IPS DF 6.9 (cell line): ENCODE measurements at regions not wholly inside any gene's neighbourhood (a gene's known extent, or its start where the extent isn't known, plus 50 kb on each side); places are given as distances from the start of the nearest gene placed in this dataset.

Source experiments
- DNase-seq: peaks from one replicate; pipeline ENCODE4 v3.0.0-alpha.2; 2013; ENCODE audit warnings: low read depth, low spot score
- H3K27ac ChIP-seq: one replicate; pipeline ENCODE4 v1.5.1; 2013; ENCODE audit warnings: low read length, control low read depth
- H3K27me3 ChIP-seq: 2 replicates; pipeline ENCODE4 v1.6.1; 2013; ENCODE audit warnings: mild to moderate bottlenecking, low read length; ENCODE audit not compliant: control insufficient read depth, insufficient read depth
- H3K36me3 ChIP-seq: 2 replicates; pipeline ENCODE4 v1.6.1; 2013; ENCODE audit warnings: low read length; ENCODE audit not compliant: control insufficient read depth, insufficient read depth
- H3K4me1 ChIP-seq: 2 replicates; pipeline ENCODE4 v1.6.1; 2013; ENCODE audit warnings: low read length; ENCODE audit not compliant: control insufficient read depth, insufficient read depth
- H3K4me3 ChIP-seq: 2 replicates; pipeline ENCODE4 v1.5.1; 2013; ENCODE audit warnings: mild to moderate bottlenecking, low read length
- H3K9me3 ChIP-seq: 2 replicates; pipeline ENCODE4 v1.6.1; 2013; ENCODE audit warnings: low read length, inconsistent platforms; ENCODE audit not compliant: control insufficient read depth, insufficient read depth
- WGBS: extraction: QIAGEN DNeasy Blood & Tissue Kit; methylation state at CpG from one replicate; pipeline ENCODE4 v1.1.7; 2013; ENCODE audit warnings: mixed read lengths, missing lambda C conversion rate; ENCODE audit not compliant: insufficient read length, insufficient coverage; 5-methylcytosine and 5-hydroxymethylcytosine counted together

DNA sequence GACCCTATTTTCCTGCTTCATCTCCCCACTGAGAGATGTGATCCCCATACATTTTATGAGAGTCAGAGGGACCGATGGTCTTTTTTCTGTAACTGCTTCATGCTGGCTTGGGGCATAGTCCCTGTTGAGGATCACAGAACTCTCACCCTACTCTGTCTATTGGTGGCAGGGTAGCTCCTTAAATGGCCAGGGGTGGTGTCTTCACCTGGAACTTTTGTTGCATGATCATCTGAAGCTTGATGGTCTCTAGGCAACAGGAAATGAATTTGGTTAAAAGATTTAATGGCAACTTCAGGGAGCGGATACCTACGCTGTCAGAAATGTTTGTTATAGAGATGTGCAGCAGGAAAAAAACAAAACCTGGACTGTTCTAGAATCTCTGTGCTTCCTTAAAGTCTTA lies 87.0 kb upstream of the GLIS3 start:
- no CpG with 5 or more reads among the region's 3 CpGs for WGBS
- no peaks in the 10 kb centered on the region for H3K9me3 ChIP-seq
- no peak overlapping the region for H3K27ac ChIP-seq
- H3K36me3 ChIP-seq, result no peaks in the 10 kb centered on the region
- no peak for DNase-seq
- H3K4me3 ChIP-seq, result no peak overlapping the region
- H3K4me1 ChIP-seq, result no peaks in the 10 kb centered on the region
- H3K27me3 ChIP-seq, result no peaks in the 10 kb centered on the region

DNA sequence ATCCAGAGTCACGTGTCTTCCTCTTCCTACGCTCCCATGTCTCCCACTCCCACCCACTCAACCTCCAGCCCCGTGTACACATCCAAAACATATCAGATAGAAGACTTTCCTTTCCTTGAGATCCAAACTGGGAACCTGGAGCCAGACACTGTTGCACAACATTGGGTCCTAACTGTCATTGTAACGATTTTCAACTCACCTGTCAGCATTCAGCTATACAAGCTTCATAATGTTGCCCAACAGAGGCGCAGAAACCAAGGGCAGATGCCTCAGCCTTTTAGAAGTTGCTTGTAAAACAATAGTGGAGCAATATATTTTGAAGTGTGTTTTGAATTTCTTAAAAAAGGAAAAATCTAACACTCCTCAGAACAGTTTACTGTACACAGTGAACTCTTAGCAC lies 84.9 kb upstream of the GLIS3 start:
- no peak for DNase-seq
- Histone ChIP-seq H3K9me3 (no peaks in the 10 kb centered on the region), H3K4me1 (no peaks in the 10 kb centered on the region), H3K27ac (no peak overlapping the region), H3K36me3 (no peaks in the 10 kb centered on the region), H3K4me3 (no peak overlapping the region), H3K27me3 (no peaks in the 10 kb centered on the region)
- no CpG with 5 or more reads among the region's 5 CpGs for WGBS

DNA sequence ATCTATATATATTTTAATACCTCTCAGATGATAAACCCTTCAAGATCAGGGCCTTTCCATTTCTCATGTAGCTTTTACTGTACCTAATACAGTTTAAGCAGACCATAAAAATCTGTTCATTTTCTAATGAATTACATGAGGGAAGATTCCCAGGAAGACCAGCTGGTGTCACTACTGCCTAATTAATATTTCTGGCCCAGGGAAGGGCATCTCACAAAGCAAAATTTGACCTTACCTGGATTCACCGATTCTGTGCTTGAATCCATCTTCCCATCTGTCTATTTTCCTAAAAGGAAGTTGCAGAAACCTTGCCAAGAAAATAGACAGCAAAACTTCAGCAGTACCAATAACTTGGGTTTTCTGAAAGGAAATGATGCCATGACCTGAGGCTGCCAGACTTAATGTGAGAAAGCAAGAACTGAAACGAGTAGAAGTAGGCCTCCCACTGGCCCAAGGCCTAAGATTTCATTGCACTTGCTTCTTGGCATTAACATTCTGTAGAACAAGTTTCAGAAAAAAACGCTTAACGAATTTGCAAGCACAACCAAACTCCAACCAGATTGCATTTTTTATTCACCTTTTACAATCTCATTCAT lies 83.0 kb upstream of the GLIS3 start:
- DNase-seq, result peak; percentile 11
- no peaks in the 10 kb centered on the region for H3K27me3 ChIP-seq
- H3K4me3 ChIP-seq, result no peak overlapping the region
- no peak overlapping the region for H3K27ac ChIP-seq
- no peaks in the 10 kb centered on the region for H3K36me3 ChIP-seq
- 100% methylated on average over 1 of the region's 4 CpGs for WGBS
- no peaks in the 10 kb centered on the region for H3K4me1 ChIP-seq
- H3K9me3 ChIP-seq, result no peaks in the 10 kb centered on the region

DNA sequence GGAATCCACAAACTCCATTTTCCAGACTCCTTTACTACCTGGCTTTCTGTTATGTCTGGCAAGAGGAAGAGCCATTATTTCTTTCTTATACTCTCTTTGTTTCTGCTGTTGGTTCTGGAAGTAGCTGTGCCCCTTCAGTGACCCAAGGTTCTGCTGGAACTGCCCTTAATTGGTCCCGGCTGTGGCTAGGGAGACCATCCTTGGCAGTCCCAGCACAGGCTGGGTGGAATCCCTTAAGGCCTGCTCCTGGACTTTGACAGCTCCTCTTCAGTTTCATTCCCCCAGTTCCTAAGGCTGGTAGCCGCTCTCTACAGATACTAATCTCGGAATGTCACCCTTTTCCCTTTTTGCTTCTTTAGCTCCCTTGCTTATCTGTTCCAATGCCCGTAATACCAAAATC lies 81.9 kb upstream of the GLIS3 start:
- no peak overlapping the region for H3K27ac ChIP-seq
- no CpG with 5 or more reads among the region's 4 CpGs for WGBS
- H3K27me3 ChIP-seq, result no peaks in the 10 kb centered on the region
- H3K9me3 ChIP-seq, result no peaks in the 10 kb centered on the region
- no peaks in the 10 kb centered on the region for H3K36me3 ChIP-seq
- H3K4me1 ChIP-seq, result no peaks in the 10 kb centered on the region
- no peak overlapping the region for H3K4me3 ChIP-seq
- DNase-seq, result no peak

DNA sequence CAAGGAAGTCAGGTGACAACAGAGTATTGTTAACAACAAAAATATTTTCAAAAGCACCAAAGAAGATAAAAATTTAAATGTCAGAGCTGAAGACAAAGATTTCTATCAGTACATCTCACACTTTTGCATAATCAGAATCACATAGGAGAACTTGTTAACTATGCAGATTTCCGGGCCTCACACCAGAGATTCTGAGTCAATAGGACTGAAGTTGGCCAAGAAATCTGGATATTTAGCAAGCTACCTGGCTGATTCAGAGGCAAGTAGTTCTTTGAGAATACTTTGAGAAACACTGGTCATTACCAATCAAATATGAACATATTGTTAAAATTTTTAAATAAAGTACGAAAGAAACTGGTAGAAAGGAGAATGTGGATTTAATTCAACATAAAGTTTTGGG lies 80.5 kb upstream of the GLIS3 start:
- H3K9me3 ChIP-seq, result no peaks in the 10 kb centered on the region
- WGBS, result no CpG with 5 or more reads among the region's 2 CpGs
- no peaks in the 10 kb centered on the region for H3K4me1 ChIP-seq
- H3K27me3 ChIP-seq, result no peaks in the 10 kb centered on the region
- H3K4me3 ChIP-seq, result no peak overlapping the region
- H3K27ac ChIP-seq, result no peak overlapping the region
- DNase-seq, result no peak
- no peaks in the 10 kb centered on the region for H3K36me3 ChIP-seq

DNA sequence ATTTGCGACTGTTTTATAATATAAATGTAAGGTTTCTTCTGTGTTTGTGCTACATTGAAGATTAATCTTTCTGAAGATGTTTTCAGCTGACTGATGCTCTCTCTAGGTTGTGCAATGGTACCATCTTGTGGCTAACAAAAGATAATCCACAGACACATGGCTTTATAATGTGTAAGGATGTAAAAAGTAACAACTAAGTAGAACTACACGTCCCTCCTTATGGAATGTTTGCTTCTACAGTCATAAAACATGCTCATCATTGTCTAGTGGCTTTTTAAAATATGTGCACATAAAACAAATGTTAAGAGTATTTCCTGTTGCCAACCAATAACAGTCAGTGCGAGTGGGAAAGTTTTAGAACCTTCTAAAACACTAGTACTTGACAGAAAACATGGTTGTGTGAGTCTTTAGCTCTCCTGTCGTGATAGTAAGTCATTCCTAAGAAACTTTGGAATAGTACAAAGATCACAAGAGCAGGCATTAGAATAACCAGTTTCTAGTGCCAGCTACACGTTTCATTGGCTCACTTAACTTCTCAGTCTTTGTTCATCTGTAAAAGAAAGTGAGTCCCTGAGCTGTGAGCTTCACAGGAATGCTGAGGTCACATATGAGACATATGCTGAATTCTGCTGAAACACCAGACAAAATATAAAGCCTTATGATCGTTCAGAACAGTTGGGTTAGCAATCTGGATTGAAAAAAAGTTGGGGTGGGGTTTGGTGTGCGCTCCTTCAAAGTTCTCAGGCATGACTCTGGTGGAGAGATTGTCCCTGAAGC lies 75.7 kb upstream of the GLIS3 start:
- H3K27ac ChIP-seq, result no peak overlapping the region
- H3K4me1 ChIP-seq, result no peaks in the 10 kb centered on the region
- H3K9me3 ChIP-seq, result no peaks in the 10 kb centered on the region
- DNase-seq, result no peak
- no peaks in the 10 kb centered on the region for H3K27me3 ChIP-seq
- no peaks in the 10 kb centered on the region for H3K36me3 ChIP-seq
- H3K4me3 ChIP-seq, result no peak overlapping the region
- no CpG with 5 or more reads among the region's 7 CpGs for WGBS

DNA sequence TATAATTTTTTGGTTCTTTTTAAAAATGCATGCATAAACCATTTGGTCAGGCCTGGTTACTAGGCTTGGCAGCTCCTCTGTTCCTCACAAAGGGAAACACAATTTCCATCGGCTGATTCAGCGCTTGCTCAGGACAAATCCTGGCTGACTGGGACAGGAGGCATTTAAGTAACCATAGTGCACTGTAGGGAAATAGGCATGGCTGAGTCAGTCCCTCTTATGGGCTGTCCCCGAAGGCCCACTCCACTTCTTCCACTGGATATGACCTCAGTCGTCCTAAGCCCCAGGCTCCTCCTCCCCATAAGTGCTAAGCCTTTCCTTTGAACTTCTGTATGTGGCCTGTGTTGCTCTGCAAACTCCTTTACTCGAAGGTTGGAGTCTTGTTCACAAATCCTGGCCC lies 71.2 kb upstream of the GLIS3 start:
- no peak for DNase-seq

DNA sequence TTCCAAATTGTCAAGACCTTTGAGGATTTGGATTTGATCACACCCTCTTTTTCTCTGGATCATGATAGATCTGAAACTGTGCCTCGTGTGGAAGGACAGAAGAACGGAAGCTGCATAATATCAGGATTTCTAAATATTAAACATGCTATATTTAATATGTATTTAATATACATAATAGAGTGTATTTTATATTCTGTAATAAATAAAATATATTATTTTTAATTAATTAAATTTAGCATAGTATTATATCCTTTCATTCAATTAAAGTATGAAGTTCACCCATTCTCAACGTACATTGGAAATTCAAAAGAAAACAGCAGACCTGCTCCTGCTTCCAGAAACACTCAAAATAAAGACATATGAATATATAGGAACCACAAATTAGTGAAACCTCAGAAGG lies 70.6 kb upstream of the GLIS3 start:
- Histone ChIP-seq H3K36me3 (no peaks in the 10 kb centered on the region), H3K4me1 (no peaks in the 10 kb centered on the region), H3K27me3 (no peaks in the 10 kb centered on the region), H3K9me3 (no peaks in the 10 kb centered on the region), H3K27ac (no peak overlapping the region), H3K4me3 (no peak overlapping the region)
- no CpG with 5 or more reads among the region's 3 CpGs for WGBS
- no peak for DNase-seq

More for the DNA sequence above, 71.2 kb upstream of the GLIS3 start:
- Histone ChIP-seq H3K4me1 (no peaks in the 10 kb centered on the region), H3K36me3 (no peaks in the 10 kb centered on the region), H3K9me3 (no peaks in the 10 kb centered on the region), H3K27me3 (no peaks in the 10 kb centered on the region), H3K27ac (no peak overlapping the region), H3K4me3 (no peak overlapping the region)
- WGBS, result no CpG with 5 or more reads among the region's 5 CpGs

DNA sequence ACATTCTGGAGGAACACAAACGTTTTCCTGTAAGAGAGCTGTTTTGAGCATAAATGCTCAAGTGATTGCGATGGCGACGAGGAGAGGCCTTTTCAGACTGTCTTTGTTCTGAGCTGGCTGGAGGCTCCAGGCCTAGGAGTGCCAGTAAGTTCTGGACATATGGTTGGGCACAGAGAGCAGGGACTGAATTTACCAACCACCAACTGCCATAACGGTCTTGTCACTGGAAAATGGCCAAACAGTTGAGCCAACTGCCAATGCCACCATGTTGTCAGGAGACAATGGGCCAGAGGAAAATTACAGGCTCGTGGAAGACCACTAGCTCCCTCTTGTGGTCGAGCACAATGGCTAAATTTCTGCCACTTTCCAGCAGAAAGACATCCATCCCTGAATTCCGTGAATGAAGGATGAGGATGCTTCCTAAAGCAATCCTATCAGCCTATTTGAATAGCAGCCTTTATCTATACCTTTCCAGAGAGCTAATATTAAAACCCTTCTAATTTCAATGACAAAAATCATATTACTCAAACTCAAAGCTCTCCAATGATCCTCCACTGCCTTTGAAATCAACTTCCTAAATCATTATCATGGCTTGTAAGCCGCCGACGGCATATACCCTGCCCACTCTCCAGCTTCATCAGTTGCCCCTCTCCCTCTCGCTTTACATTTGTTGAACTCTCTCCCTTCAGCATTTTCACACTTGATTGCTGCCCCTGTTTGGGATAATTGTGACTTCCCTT lies 66.9 kb upstream of the GLIS3 start:
- no peaks in the 10 kb centered on the region for H3K4me1 ChIP-seq
- WGBS, result no CpG with 5 or more reads among the region's 12 CpGs
- H3K36me3 ChIP-seq, result no peaks in the 10 kb centered on the region
- no peaks in the 10 kb centered on the region for H3K27me3 ChIP-seq
- peak; percentile 54 for DNase-seq
- no peaks in the 10 kb centered on the region for H3K9me3 ChIP-seq
- no peak overlapping the region for H3K27ac ChIP-seq
- no peak overlapping the region for H3K4me3 ChIP-seq

DNA sequence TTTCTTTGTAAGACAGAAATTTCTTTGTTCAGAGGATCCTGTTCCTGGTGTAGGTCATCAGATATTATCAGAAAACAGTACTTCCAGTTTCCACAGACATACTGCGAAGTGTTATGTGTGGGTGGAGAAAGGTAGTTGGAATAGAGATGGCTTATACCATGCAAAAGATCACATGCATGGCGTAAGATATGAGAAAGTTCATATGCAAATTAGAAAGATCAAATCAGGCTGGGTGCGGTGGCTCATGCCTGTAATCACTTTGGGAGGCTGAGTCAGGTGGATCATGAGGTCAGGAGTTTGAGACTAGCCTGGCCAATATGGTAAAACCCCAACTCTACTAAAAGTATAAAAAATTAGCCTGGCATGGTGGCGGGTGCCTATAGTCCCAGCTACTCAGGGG lies 65.2 kb upstream of the GLIS3 start:
- no CpG with 5 or more reads among the region's 4 CpGs for WGBS

More for the DNA sequence above, 65.2 kb upstream of the GLIS3 start:
- H3K9me3 ChIP-seq, result no peaks in the 10 kb centered on the region
- no peak for DNase-seq
- no peaks in the 10 kb centered on the region for H3K4me1 ChIP-seq
- H3K27ac ChIP-seq, result no peak overlapping the region
- H3K27me3 ChIP-seq, result no peaks in the 10 kb centered on the region
- H3K4me3 ChIP-seq, result no peak overlapping the region
- H3K36me3 ChIP-seq, result no peaks in the 10 kb centered on the region
